IMR-90 (cell line): ENCODE measurements at regions not wholly inside any gene's neighbourhood (a gene's known extent, or its start where the extent isn't known, plus 50 kb on each side); places are given as distances from the start of the nearest gene placed in this dataset.

Experiments used
- ATAC-seq: fragments of 200-7000 bp; cut with Tn5 transposase; 2 replicates; pipeline ENCODE4 v1.9.1; 2020; ENCODE audit warnings: low read depth, mild to moderate bottlenecking, moderate library complexity
- BruUV-seq: library from RNA; stranded (reverse); fragments of 400-500 nt; replicated peaks from 2 replicates; lab custom pipeline; 2021; lab: Mats Ljungman, UMichigan
- CTCF ChIA-PET: fragments of 300-600 bp; formaldehyde crosslinking; extraction: SDS; loops from one replicate; lab custom pipeline; 2021; ENCODE audit warnings: antibody characterized with exemption; lab: Yijun Ruan, JAX
- POLR2A ChIA-PET: fragments of 300-600 bp; sonication (Branson Sonifier 250); formaldehyde crosslinking; loops from one replicate; lab custom pipeline; 2022; ENCODE audit warnings: antibody characterized with exemption; ENCODE audit not compliant: unreplicated experiment; lab: Charles Lee
- DNase-seq: peaks from one replicate; pipeline ENCODE4 v3.0.0; 2013
- H2AFZ ChIP-seq: replicated peaks from 2 replicates; pipeline ENCODE3; 2013; ENCODE audit warnings: low read length, mild to moderate bottlenecking; ENCODE audit not compliant: poor library complexity
- H2AK5ac ChIP-seq: 2 replicates; pipeline ENCODE4 v1.6.1; 2013; ENCODE audit warnings: low read depth, low read length, inconsistent platforms
- H2AK9ac ChIP-seq: replicated peaks from 2 replicates; pipeline ENCODE3; 2013; ENCODE audit warnings: mild to moderate bottlenecking, low read depth, low read length, moderate library complexity; ENCODE audit not compliant: poor library complexity
- H2BK120ac ChIP-seq: 2 replicates; pipeline ENCODE4 v1.6.1; 2013; ENCODE audit warnings: low read depth, low read length, inconsistent platforms
- H2BK15ac ChIP-seq: 3 replicates; pipeline ENCODE4 v1.6.1; 2013; ENCODE audit warnings: low read depth, low read length, inconsistent platforms
- H2BK20ac ChIP-seq: 2 replicates; pipeline ENCODE4 v1.6.1; 2013; ENCODE audit warnings: low read depth, mild to moderate bottlenecking, inconsistent platforms, low read length, moderate library complexity
- H2BK5ac ChIP-seq: 2 replicates; pipeline ENCODE4 v1.6.1; 2013; ENCODE audit warnings: mild to moderate bottlenecking, low read depth, low read length, inconsistent platforms; ENCODE audit not compliant: poor library complexity, severe bottlenecking
- H3K14ac ChIP-seq: replicated peaks from 2 replicates; pipeline ENCODE4 v1.6.1; 2013; ENCODE audit warnings: low read depth, low read length, inconsistent platforms
- H3K18ac ChIP-seq: 2 replicates; pipeline ENCODE4 v1.6.1; 2013; ENCODE audit warnings: low read depth, low read length, control low read depth
- H3K23ac ChIP-seq: 2 replicates; pipeline ENCODE4 v1.6.1; 2013; ENCODE audit warnings: low read depth, low read length, inconsistent platforms
- H3K27ac ChIP-seq: 2 replicates; pipeline ENCODE4 v1.5.1; 2013; ENCODE audit warnings: mild to moderate bottlenecking, control low read depth, low read length; ENCODE audit not compliant: insufficient read depth
- H3K27me3 ChIP-seq: 2 replicates; pipeline ENCODE4 v1.6.1; 2013; ENCODE audit warnings: low read length; ENCODE audit not compliant: control insufficient read depth, insufficient read depth
- H3K36me3 ChIP-seq: 2 replicates; pipeline ENCODE4 v1.6.1; 2013; ENCODE audit warnings: low read length, mixed read lengths; ENCODE audit not compliant: control insufficient read depth, insufficient read depth
- H3K4ac ChIP-seq: 2 replicates; pipeline ENCODE4 v1.6.1; 2013; ENCODE audit warnings: low read depth, low read length, inconsistent platforms
- H3K4me1 ChIP-seq: 2 replicates; pipeline ENCODE4 v1.6.1; 2013; ENCODE audit warnings: low read length, mixed read lengths; ENCODE audit not compliant: control insufficient read depth, insufficient read depth
- H3K4me2 ChIP-seq: 2 replicates; pipeline ENCODE4 v1.6.1; 2013; ENCODE audit warnings: low read depth, mild to moderate bottlenecking, control low read depth, low read length, moderate library complexity
- H3K4me3 ChIP-seq: 2 replicates; pipeline ENCODE4 v1.5.1; 2013; ENCODE audit warnings: low read depth, mild to moderate bottlenecking, control low read depth, low read length, moderate library complexity; ENCODE audit not compliant: insufficient read depth
- H3K56ac ChIP-seq: 2 replicates; pipeline ENCODE4 v1.6.1; 2013; ENCODE audit warnings: low read length, inconsistent platforms; ENCODE audit not compliant: insufficient read depth; ENCODE audit errors: extremely low read depth
- H3K79me1 ChIP-seq, 2 experiments: 2 replicates each; pipeline ENCODE4 v1.6.1; 2013; ENCODE audit warnings: low read length in 2 of 2, inconsistent platforms in 1 of 2, low read depth in 1 of 2
- H3K9ac ChIP-seq: 2 replicates; pipeline ENCODE4 v1.6.1; 2013; ENCODE audit warnings: low read depth, low read length, control low read depth
- H3K9me1 ChIP-seq: 2 replicates; pipeline ENCODE4 v1.6.1; 2013; ENCODE audit warnings: low read length, inconsistent platforms; ENCODE audit not compliant: insufficient read depth
- H3K9me3 ChIP-seq: 2 replicates; pipeline ENCODE4 v1.6.1; 2013; ENCODE audit warnings: low read length; ENCODE audit not compliant: control insufficient read depth, insufficient read depth
- H4K20me1 ChIP-seq: 2 replicates; pipeline ENCODE4 v1.6.1; 2013; ENCODE audit warnings: low read length, inconsistent platforms; ENCODE audit not compliant: insufficient read depth
- H4K5ac ChIP-seq: 2 replicates; pipeline ENCODE4 v1.6.1; 2013; ENCODE audit warnings: mild to moderate bottlenecking, low read depth, low read length, control low read depth
- H4K8ac ChIP-seq, 2 experiments: 2 replicates each; pipeline ENCODE4 v1.6.1; 2013; ENCODE audit warnings: low read depth in 2 of 2, low read length in 2 of 2, control low read depth in 1 of 2, inconsistent platforms in 1 of 2
- H4K91ac ChIP-seq: 2 replicates; pipeline ENCODE4 v1.6.1; 2013; ENCODE audit warnings: low read depth, low read length, inconsistent platforms; ENCODE audit not compliant: insufficient read depth
- BHLHE40 ChIP-seq: fragments of 150-350 bp; IDR thresholded peaks from 2 replicates; pipeline ENCODE4 v1.6.1; 2016; ENCODE audit warnings: mild to moderate bottlenecking, low read depth, low read length
- CEBPB ChIP-seq: IDR thresholded peaks from 2 replicates; pipeline ENCODE4 v1.6.1; 2012; ENCODE audit warnings: low read depth, low read length, improper control_type of control experiment
- FOS ChIP-seq: fragments of 150-350 bp; IDR thresholded peaks from 2 replicates; pipeline ENCODE4 v1.6.1; 2016; ENCODE audit warnings: low read depth, low read length
- MAFK ChIP-seq: IDR thresholded peaks from 2 replicates; pipeline ENCODE4 v1.6.1; 2012; ENCODE audit warnings: low read depth, low read length, improper control_type of control experiment
- RCOR1 ChIP-seq: IDR thresholded peaks from 2 replicates; pipeline ENCODE4 v1.6.1; 2012; ENCODE audit warnings: mild to moderate bottlenecking, low read length, improper control_type of control experiment; ENCODE audit not compliant: insufficient replicate concordance
- WGBS, 2 experiments: methylation state at CpG; one replicate each; pipeline versions ENCODE4 v1.1.5 to v1.1.7; 2013; ENCODE audit warnings: missing lambda C conversion rate in 2 of 2; ENCODE audit not compliant: insufficient read length in 1 of 2; ENCODE audit errors: extremely low coverage in 2 of 2; 5-methylcytosine and 5-hydroxymethylcytosine counted together
- dilution Hi-C: fragments of 300-500 bp; cut with HindIII; formaldehyde crosslinking; loops from one replicate; pipeline ENCODE4 v1.14.3; 2018; ENCODE audit warnings: low sequenced_read_pairs; ENCODE audit not compliant: unreplicated experiment
- in situ Hi-C: fragments of 300-500 bp; cut with MboI; formaldehyde crosslinking; loops from 3 replicates; pipeline ENCODE4 v1.14.3; 2019; ENCODE audit warnings: low sequenced_read_pairs, inconsistent platforms, mixed read lengths
- intact Hi-C: fragments of 100-400 bp; cut with micrococcal nuclease; formaldehyde crosslinking; loops from 2 replicates; pipeline ENCODE4 v1.10.0; 2022

GRCh38 chr12:85626001-85626783 lies 210.0 kb downstream of the RASSF9 start:
- CTCF ChIA-PET = interaction anchor here (0.5 to 1.6 kb wide), 3 partner anchors 14 to 978 kb away, joined by 3 to 4 read pairs (median 4); no protein-coding TSS in a partner anchor
- Histone ChIP-seq H3K4me1 (peaks cover 6% of the 10 kb centered on the region), H3K9me1 (0 out of 2 replicates have a peak, but pooled peaks cover 2% of the 10 kb centered on the region), H4K20me1 (no peaks in the 10 kb centered on the region), H3K23ac (no peak overlapping the region), H3K79me1 (no peaks in the 10 kb centered on the region), H2BK5ac (peak overlapping the region; percentile 88), H3K36me3 (no peaks in the 10 kb centered on the region), H3K9me3 (no peaks in the 10 kb centered on the region), H3K18ac (peak overlapping the region; percentile 80; the same call in 1 of the 2 replicates), H3K4me3 (no peak overlapping the region), H3K27me3 (no peaks in the 10 kb centered on the region), H3K27ac (peak overlapping the region; percentile 71), H3K9ac (no peak overlapping the region), H4K5ac (peak overlapping the region; percentile 54; the same call in 1 of the 2 replicates), H2BK15ac (peak overlapping the region; percentile 47; the same call in 1 of the 3 replicates), H3K56ac (no peak overlapping the region), H4K8ac (no peak overlapping the region; a peak in 1 of 4 replicates), H2AK5ac (no peak overlapping the region), H3K14ac (no peak overlapping the region), H2BK20ac (peak overlapping the region; percentile 57; the same call in 1 of the 2 replicates), H3K4me2 (peak overlapping the region; percentile 72; the same call in 1 of the 2 replicates), H2BK120ac (peak overlapping the region; percentile 72; the same call in 1 of the 2 replicates), H4K91ac (no peak overlapping the region), H2AK9ac (no peak overlapping the region), H2AFZ (no peak overlapping the region), H3K4ac (peak overlapping the region; percentile 48; the same call in 1 of the 2 replicates)
- in situ Hi-C loops = no loop called here
- no TSS peak for BruUV-seq
- TF ChIP-seq BHLHE40 (peak; percentile 53; the same call in 1 of the 2 replicates), RCOR1 (no peak), MAFK (peak; percentile 76), CEBPB (peak; percentile 97), FOS (peak; percentile 90)
- dilution Hi-C loops = no loop called here
- peak; percentile 86 for ATAC-seq
- intact Hi-C loops = no loop called here
- POLR2A ChIA-PET = no interaction called here
- WGBS, 2 experiments = no CpG with 5 or more reads among the region's 1 CpG
- DNase-seq = peak; percentile 88
